ENCODE measurements at regions not wholly inside any gene's neighbourhood (a gene's known extent, or its start where the extent isn't known, plus 50 kb on each side); places are given as distances from the start of the nearest gene placed in this dataset.
A peak's percentile ranks its signal among the peaks of the same experiment; 100 is the strongest.
"Not testable (repeated sequence)": the region's sequence is repeated elsewhere in the genome, so short reads cannot be mapped to it uniquely, and the experiment has no call there.

DNA sequence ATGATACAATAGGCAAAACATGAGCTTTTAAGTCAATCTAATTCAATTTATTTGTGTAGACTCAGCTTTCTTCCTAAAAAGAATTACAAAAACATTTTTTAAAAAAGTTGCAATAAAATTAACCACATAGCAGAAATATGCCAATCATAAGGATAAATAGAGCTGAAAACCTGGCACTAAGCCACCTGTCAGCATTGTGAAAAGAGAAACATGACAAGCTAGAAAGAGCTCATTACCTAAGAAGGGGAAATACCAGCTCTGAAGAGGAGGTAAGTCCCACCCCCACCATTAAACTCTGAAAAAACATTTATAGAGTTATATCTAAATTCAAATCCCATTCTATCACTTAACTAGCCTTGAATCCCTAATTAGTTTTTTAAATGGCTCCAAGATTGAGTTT, 372.9 kb downstream of the OSTF1 start:
- DNase-seq, result peak; percentile 6

DNA sequence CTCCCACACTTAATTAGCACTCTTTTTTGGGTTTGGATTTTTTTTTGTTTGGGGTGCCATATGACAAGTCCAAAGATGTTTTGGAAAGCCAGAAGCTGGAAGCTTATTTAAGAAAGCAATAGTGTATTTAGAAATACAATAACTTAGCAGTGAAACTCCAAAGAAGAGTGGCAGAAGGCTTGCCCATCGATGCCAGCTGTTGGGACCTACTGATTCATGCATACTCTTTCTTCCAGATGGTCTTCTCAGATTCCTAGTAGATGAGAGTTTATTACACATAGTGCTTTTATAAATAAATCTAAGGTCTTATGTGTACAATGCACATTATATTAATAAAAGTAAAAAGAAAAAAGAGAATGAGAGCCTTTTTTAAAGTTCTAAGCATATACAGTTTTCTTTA, 374.6 kb downstream of the OSTF1 start:
- DNase-seq, result no peak

DNA sequence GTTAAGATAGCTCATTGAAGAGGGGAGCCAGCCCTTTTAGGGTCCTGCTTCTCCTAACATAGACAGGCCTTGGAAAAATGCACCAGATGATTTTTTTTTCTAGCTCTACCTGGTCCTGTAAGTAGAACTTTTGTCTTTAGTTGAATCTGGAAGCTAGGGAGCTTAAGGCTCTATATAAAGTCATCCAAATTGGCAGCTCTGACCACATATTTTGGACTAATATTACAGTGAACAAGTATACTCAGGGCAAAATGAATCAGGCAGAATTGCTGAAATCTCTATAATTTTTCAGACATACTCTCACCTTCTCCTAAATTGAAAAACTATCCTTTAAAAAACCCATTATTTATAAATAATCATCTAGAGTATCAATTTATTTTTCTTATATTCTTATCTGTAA, 375.6 kb downstream of the OSTF1 start:
- no peak for DNase-seq

DNA sequence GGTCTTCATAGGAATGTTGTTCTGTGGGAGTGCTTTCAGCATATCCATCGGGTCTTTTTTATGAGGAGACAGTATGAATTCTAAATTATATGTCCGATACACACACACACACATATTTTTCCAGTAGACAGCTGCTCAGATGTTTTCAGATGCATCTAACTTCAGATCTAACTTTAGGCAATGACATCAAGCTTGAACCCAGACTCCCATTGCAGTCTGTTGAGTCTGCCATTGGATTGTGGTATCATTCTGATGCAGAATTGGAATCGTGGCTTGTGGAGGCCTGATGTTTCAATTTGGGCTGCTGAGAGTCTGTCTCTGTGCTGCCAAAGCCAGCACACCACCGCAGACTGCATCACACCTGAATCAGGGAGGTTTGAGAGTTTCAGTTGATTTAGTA, 376.4 kb downstream of the OSTF1 start:
- DNase-seq, result no peak

DNA sequence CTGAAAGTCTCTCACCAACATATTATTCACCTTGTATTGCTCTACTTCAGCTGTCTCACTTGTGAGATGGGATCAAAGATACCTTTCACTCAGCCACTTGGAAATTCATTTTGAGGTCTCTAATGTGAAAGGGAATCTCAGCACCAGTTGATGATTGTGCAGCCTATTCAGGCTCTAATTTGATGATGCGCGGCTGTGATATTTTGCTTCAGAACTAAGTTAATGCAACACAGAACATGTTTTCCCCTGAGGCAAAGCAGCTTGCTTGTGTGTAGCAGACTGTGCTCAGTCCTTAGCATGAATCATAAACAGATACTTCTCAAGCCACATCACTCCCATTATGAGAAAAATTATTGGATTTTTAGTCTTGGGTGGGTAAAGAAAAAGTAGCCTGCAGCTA, 378.8 kb downstream of the OSTF1 start:
- no peak for DNase-seq

DNA sequence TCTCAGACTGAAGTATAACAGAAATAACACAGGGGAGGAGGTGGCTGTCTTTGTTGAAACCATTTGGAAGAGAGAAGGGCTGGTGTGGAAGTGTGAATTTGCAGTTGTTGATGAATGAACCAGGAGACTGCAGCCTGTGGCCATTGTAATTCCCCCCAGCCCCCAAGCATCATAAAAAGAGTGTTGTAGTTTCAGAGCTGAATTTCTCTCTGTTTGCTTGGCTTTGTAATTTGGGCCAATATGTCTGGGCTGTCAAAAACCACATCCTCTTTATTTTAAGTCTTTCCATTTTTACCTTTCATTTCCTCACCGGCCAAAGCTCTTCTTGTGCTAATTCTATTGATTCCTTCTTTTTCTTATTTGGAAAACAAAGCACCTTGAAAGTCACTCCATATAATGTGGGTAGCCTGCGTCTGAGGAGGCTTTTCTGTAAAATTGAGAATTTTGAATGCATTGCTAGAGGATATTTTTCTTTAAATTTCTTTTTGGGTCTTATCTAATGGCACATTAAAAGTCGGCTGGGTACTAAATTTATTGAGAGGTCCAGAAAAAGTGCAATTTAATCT, 383.3 kb downstream of the OSTF1 start:
- DNase-seq, result no peak

DNA sequence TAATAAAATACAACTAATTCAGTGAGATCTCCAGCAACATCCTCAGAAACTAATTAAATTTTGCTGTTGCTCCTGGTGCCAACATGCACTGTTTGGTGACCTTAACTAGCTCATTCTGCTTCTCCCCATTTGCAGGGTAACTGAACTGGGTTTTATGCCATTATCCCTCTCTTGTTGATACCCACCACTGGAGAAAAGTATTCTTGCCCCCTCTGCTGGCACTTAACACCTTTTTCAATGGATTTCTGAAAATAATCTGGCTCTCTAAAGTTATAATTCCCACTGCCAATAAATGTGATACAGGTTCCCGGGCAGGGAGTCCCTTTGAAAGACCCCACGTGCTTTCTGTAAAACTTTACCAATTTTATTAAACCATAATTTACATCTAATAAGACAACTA, 394.3 kb downstream of the OSTF1 start:
- no peak for DNase-seq

DNA sequence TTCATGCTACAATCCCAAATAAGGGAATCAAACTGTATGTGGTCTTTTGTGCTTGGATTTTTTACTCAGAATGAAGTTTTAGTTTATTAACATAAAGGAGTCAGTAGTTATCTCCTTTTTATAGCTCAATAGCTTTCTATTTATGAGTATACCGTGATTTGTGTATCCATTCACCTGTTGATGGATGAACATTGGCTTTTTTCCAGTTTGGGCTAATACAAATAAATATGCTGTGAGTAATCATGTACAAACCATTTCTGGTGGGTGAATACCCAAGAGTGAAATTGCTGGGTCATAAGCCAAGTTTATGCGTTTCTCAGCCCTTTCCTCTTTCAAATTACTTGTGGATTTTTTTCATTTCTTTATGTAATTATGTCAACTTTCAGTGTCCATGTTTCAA, 395.3 kb downstream of the OSTF1 start:
- peak; percentile 3 for DNase-seq

DNA sequence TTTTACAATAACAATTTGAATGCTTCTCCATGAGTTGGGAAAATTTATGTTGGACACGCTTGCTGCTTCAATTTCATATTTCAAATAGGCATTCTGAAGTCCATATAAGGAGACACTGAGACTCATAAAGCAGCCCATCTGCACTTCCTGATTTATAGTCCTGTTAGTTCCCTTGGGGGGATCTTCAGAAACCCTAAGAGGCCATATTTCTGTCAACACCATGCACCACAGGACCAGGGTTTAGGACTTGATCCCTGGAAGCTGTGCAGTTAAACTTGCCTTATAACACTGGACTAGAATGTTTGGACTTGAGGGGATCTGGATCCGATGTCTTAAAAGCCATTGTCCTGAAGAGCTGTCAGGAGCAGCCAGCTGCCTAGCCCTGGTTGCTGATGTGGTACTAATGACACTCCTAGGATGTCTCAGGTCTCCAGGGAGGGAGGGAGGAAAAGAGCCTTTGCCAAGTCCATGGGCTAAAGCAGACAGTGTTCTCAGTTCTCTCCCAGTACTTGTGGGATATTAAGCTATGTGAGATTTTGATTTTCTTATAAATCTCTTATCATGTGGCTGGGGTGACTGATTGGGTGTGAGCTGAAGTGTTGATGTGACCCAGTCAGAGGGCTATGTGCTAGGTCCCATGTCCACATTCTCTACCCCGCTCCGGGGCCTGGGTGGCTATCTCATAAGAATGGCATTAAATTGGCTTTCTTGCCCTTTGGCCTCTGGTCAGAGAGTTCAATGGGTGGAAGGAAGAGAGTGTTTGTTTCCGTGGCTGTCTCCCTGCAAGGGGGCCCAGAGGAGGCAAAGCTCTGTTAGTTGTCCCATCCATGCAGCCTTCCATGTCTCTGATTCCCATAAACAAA, 399.8 kb downstream of the OSTF1 start:
- DNase-seq, result no peak

DNA sequence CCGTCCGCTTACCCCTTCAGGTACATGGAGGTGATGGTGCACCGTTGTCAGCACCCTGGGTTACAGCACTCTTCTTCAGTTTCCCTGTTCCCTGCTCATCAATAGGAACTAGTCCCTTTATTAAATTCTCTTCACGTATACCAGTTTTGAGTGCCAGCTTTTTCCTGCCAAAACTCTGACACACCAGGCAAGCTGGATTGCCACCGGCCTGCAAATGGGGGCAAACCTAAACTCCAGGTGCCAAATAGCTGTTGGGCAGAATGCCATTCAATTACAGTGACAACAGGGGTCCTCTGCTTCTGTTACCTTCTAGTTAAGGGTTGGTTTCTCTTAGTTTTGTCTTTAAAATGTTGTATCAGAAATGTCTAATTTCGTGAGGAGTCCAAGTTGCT, 400.4 kb downstream of the OSTF1 start:
- no peak for DNase-seq

DNA sequence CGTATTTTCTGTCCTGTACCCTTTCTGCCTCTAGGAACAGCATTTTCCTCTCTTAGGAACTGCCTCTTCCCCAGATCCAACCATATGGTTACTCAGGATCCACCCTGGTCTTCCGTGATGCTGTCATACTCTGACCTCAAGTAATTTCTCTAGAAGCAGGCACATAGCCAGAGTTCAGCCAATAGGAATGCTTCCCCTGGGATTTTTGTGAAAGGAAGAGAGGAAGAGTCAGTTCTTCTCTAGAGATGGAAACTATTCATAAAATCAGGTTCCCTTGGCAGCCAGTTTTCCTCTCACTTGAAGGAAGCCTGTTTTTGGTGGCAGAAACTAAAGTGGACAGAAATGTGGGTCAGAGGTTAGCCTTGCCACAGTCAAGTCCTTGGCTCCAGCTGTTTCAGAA, 400.1 kb upstream of the PCSK5 start:
- no peak for DNase-seq

DNA sequence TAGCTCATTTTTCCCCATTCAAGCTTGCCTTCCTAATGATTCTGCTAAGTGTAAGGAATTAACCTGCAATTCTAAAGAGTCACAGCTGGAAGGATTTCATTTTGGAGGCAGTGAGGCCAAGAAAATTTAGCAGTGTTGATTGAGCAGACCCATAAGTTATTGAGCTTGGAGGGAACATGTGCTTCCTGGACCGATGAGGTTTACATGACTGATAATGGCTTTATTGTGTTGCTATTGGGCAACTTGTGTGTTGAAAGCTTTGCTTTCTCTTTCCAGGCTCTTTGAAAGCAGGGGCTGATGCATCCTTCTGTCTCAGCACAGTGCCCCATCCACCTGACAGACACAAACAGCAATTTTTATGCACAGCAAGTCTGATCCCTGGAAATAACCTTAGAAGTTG, 398.9 kb upstream of the PCSK5 start:
- no peak for DNase-seq

DNA sequence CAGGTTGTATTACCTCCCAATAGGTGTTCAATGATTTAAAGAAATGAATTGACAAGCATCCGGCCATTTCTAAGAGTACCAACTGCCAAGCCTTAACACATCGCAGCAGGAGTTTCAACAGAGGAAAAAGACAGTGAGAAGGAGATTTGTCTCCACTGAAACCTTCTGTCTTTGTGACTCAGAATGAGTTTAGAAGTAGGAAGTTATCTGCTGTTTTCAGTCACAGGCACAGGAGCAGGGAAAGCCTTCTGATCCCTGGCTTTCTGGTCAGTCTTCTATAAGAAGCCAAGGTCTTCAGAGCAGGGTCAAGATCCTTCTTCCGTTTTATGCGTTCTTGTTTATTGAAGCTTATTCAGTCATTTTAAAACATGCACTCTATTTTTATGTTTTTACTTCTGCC, 390.7 kb upstream of the PCSK5 start:
- no peak for DNase-seq

DNA sequence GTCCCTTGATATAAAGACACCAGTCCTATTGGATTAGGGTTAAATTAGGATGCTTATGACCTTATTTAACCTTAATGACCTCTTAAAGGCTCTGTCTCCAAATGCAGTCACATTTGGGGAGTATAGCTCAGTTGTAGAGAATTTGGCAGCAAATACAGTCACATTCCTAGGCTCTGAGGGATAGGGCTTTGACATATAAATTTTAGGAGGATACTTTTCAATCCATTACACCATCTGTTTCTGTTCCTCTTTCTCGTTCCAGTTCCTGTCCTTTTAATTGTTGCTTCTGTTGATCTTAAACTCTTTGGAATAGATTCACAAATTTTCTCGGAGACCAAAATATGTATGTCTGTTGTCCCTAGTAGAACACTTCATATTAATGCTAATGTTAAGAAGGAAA, 390.0 kb upstream of the PCSK5 start:
- no peak for DNase-seq

DNA sequence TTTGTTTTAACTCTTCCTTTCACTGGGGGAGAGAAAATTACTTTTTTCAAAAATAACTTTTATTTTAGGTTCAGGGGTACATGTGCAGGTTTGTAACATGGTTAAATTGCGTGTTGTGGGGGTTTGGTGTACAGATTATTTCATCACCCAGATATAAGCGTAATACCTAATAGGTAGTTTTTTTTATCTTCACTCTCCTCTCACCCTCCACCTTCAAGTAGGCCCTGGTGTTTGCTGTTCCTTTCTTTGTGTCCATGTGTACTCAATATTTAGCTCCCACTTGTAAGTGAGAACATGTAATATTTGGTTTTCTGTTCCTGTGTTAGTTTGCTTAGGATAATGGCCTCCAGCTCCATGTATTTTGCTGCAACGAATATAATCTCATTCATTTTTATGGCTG, 389.5 kb upstream of the PCSK5 start:
- not testable (repeated sequence) for DNase-seq

DNA sequence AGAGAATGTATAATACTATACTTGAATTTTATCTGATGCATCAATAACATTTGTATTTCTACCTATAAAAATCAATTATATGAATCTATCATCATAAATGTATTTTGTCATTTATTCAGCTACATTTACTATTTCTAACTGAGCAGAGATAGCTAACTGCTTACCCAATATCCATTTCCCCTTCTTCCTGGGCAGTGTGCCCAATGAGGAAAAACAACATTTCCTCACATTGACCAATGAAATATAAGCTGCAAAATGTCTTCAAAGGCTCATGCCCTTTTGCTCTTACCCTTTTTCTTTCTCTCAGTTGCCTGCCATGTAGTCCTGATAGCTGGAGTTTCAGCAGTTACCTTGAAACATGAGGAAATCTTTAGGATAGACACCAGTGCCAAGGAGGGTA, 385.8 kb upstream of the PCSK5 start:
- DNase-seq, result no peak

DNA sequence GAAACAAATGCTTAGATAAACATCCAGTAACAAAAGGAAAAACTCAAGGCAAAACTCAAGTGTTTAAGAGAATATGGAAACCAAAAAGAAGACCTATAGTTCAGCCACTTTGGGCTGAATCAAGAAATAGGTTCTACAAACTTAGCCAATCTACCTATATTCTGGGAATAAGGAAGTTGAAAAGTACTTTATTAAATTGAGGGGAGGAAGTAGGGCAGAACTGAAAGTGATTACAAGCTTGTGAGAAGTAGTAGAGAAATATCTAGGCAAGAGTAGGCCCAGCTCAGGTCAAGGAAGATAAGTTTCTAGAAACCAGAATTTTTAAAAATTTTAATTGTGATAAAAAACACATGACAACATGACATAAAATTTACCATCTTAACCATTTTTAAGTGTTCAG, 384.8 kb upstream of the PCSK5 start:
- DNase-seq, result no peak

DNA sequence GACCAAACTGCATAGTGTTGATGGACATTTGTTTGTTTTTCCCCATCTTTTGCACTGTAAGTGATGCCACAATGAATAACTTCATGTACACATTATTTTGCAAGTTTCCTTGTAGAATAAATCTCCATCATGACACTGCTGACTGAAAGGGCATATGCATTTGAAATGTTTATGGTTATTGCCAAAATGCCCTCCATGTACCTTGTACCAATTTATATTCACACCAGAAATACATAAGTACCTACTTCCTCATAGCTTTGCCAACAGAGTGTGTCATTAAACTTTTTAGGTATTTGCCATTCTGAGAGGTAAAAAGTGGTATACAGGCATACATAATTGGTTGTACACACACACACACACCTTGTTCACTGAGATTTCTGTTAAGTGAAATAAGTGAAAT, 361.0 kb upstream of the PCSK5 start:
- DNase-seq, result no peak

DNA sequence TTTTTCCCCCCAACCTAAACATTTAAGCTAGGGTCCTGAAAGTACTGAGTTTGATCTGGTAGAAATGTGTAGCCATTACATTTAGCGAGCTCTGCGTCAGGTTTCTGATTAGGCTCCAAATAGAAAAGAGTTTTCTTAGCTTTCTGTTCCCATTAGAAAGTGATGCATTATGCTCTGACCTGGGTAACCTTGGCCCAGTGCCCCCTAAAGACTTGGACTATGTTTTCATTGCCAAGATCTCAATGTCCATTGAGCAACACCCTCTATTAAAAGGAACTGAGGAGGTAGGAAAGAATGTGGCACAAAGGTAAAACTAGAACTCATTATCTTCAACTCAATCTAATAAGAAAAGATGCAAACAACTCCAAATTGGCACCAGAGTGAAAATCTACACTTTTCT, 358.9 kb upstream of the PCSK5 start:
- DNase-seq, result no peak

DNA sequence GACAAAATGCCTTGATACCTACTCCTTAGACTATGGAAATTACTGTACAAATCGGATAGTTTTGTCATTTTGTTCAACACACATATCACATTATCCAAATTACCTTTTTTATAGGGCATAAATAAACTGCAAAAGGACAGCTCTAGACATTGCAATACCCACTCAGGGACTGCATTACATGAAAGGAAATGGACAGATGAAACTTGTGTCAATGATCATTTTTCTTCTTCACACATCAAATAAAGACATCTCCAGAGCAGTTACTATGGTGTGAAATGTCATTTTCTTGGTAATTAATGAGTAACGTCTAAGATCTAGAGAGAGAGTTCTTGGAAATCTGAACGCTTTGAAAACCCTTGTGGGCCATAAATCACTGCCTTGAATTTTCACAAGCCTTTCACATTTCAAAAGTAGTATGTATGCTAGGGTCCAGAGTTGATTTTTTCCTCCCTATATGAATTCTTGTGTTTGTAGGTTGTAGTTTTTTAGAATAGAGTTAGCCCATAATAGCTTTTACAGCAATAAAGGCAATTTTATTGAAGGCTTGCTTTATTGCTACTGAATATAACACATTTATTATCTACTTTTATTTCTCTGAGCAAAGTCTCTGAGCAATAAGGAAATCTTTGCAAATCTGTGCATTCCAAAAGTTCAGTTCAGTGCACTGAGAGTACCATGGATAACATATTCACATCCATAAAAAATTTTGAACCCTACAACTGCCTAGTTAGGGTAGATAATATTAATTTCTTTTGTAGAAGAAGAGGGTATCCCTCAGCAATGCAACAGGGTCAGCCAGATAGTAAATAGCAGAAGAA, 358.0 kb upstream of the PCSK5 start:
- DNase-seq, result no peak

DNA sequence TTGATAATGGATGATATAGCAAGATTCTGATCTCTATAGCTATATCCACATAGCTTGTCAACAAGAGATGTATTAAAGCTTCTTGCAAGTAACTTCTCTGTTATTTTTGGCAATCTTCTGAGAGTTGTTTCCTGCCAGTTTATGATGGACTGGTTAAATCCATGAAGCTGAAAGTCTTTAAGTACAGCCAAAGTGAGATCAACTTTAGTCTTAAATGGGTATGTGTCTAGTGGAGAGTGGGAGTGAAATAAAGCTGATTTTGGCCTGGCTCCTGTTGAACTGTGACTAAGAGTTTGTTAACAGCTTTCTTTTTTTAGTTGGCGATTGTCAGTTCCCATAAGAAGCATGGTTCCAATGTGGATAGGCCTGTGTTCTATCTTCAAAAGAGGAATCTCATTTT, 350.9 kb upstream of the PCSK5 start:
- no peak for DNase-seq

DNA sequence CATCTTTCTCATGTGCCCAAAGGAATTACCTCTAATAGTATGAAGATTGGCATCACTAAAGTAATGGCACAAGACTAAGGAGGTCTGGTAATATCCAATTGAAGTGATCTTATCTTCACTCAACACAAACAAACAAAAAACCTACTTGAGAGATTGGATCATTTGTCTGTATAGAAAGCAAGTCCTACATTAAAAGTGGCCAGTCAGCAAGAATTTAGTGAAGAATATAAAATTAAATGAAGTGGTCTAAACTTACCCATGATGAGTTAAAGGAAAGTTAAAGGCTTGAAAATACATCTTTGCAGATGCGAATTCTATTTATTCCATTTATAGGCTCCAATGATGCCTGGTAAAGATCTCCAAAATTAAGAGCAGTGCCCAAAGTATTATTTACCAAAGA, 350.3 kb upstream of the PCSK5 start:
- DNase-seq, result no peak

DNA sequence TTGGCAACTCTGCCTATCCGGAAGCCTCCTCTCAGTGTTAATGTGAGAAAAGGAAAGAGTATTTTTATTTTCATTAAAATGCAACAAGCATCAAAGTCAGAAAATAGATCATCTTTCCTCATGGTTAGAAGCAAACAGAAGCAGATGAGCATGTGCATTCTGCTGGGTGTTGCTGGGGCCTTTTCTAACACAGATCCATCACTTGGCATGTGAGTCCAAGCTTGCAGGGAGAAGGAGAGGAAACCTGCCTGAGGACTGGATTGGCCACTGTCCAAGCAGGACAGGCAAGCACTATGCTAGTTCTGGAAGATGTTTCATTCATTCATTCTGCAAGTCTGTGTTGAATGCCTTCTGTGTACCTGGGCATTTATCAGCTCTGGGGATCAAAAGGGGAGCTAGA, 348.7 kb upstream of the PCSK5 start:
- no peak for DNase-seq

DNA sequence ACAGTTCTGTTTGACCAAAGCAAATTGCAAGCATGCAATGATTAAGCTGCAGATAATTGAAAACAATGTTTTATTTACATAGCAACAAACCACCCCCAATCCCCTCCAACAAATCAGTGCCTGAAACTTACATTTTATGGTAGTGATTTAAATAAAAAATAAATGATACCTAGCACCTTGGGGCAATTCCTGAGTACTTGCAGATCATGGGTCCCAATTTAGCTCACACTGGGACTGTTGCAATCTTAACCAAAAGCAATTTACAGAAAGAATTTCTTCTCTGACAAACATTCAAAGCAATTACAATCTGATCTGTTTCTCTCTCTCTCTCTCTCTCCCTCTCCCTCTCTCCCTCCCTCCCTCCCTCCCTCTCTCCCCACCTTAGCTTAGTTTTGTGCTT, 345.7 kb upstream of the PCSK5 start:
- no peak for DNase-seq

All from NCI-H345 (cell line).